ENCODE measurements at regions not wholly inside any gene's neighbourhood (a gene's known extent, or its start where the extent isn't known, plus 50 kb on each side); places are given as distances from the start of the nearest gene placed in this dataset.

DNA sequence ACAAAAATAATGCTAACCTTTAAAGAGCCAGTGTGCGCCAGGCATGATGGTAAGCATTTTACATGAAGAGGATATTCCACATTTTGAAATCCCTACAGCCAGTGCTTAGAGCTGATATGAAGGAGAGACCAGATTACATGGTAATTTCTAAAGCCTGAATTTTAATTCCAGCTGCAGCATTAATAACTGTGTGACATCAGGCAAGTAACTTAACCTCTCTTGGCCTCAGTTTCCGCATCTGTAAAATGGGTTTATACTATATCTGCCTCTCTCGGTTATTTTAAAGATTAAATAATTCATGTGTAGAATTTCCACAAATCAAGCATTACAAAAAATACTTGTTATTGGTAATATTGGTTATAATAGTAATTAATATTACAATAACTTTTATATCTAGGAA lies 165.4 kb downstream of the UACA start:
- TF ChIP-seq CTCF (IDR thresholded peaks at IDR 0.05) (no peak), POLR2AphosphoS5 (IDR thresholded peaks at IDR 0.05) (no peak), POLR2A (IDR thresholded peaks at IDR 0.05) (no peak)

Measured in prostate gland (tissue), 2 donors.